ENCODE measurements at regions not wholly inside any gene's neighbourhood (a gene's known extent, or its start where the extent isn't known, plus 50 kb on each side); places are given as distances from the start of the nearest gene placed in this dataset.

GRCh38 chr6:88248709-88249321 is 82.7 kb upstream of the CNR1 start:
- no peak for TF ChIP-seq TAF1 (IDR thresholded peaks at IDR 0.05; ENCODE audit: borderline replicate concordance, low read depth, low read length)
- no peak for TF ChIP-seq CTCF (IDR thresholded peaks at IDR 0.05 in 2 of 3, conservative IDR thresholded peaks at IDR 0.05 in 1 of 3; ENCODE audit: control insufficient read depth in 2 of 3, extremely low read depth in 1 of 3, insufficient read depth in 1 of 3, low read depth in 3 of 3, low read length in 3 of 3)
- TF ChIP-seq ZNF384 (IDR thresholded peaks at IDR 0.05; ENCODE audit: borderline replicate concordance, low read depth, low read length) = no peak
- TF ChIP-seq RAD21 (IDR thresholded peaks at IDR 0.05; ENCODE audit: insufficient read depth, low read depth, low read length) = no peak
- no peak for TF ChIP-seq JUNB (IDR thresholded peaks at IDR 0.05)
- no peak for TF ChIP-seq SREBF2 (IDR thresholded peaks at IDR 0.05; ENCODE audit: low read length)
- no peak for TF ChIP-seq IRF5 (IDR thresholded peaks at IDR 0.05; ENCODE audit: borderline replicate concordance)
- TF ChIP-seq CHD2 (IDR thresholded peaks at IDR 0.05; ENCODE audit: borderline replicate concordance, low read depth, low read length) = no peak
- no peak for TF ChIP-seq POLR2A (IDR thresholded peaks at IDR 0.05; ENCODE audit: low read depth, low read length)
- no peak for TF ChIP-seq MYC (IDR thresholded peaks at IDR 0.05; ENCODE audit: insufficient read depth, insufficient read length, insufficient replicate concordance, low read length, severe bottlenecking)
- TF ChIP-seq JUND (IDR thresholded peaks at IDR 0.05; ENCODE audit: low read depth, low read length) = no peak
